Endothelial cell of umbilical vein (primary cell): ENCODE measurements at regions not wholly inside any gene's neighbourhood (a gene's known extent, or its start where the extent isn't known, plus 50 kb on each side); places are given as distances from the start of the nearest gene placed in this dataset.

ENCODE experiments used
- BruUV-seq: library from RNA; stranded (reverse); fragments of 400-500 nt; replicated peaks from 2 replicates; lab custom pipeline; 2021; lab: Mats Ljungman, UMichigan
- CTCF ChIA-PET: fragments of 300-600, 350-600 bp; sonication (Branson Sonifier 250); formaldehyde crosslinking; loops from one replicate; lab custom pipeline; 2021; ENCODE audit warnings: antibody characterized with exemption, inconsistent platforms; lab: Charles Lee
- POLR2A ChIA-PET: fragments of 300-600, 350-600 bp; sonication (Branson Sonifier 250); formaldehyde crosslinking; loops from one replicate; lab custom pipeline; 2021; ENCODE audit warnings: antibody characterized with exemption, inconsistent platforms; lab: Charles Lee
- DNase-seq: peaks from one replicate; pipeline ENCODE4 v3.0.0-alpha.2; 2011; ENCODE audit warnings: low read depth, low spot score
- FAIRE-seq: peaks from 2 replicates; lab custom pipeline; 2011; peaks lifted over from hg19 to GRCh38; lab: Jason Lieb, UNC
- H2AFZ ChIP-seq: 2 replicates; pipeline ENCODE4 v1.6.0; 2012; ENCODE audit warnings: low read depth, low read length, control low read depth, inconsistent platforms
- H3K27ac ChIP-seq: 2 replicates; pipeline ENCODE4 v1.5.1; 2011; ENCODE audit warnings: low read depth, mild to moderate bottlenecking, control low read depth, low read length, moderate library complexity; ENCODE audit not compliant: insufficient read depth
- H3K27me3 ChIP-seq, 2 experiments: 2 replicates each; pipeline versions ENCODE4 v1.6.0 to v1.6.1; 2011; ENCODE audit warnings: low read length in 2 of 2, mixed read lengths in 1 of 2; ENCODE audit not compliant: control insufficient read depth in 2 of 2, insufficient read depth in 2 of 2
- H3K36me3 ChIP-seq, 2 experiments: 2 replicates in 1 of 2; 3 replicates in 1 of 2; pipeline ENCODE4 v1.5.1; 2011; ENCODE audit warnings: low read length in 2 of 2, mild to moderate bottlenecking in 1 of 2, moderate library complexity in 1 of 2; ENCODE audit not compliant: control insufficient read depth in 2 of 2, insufficient read depth in 2 of 2; ENCODE audit errors: extremely low read depth in 1 of 2
- H3K4me1 ChIP-seq: 3 replicates; pipeline ENCODE4 v1.5.1; 2011; ENCODE audit warnings: mild to moderate bottlenecking, low read length; ENCODE audit not compliant: control insufficient read depth, insufficient read depth; ENCODE audit errors: extremely low read depth
- H3K4me2 ChIP-seq: 2 replicates; pipeline ENCODE4 v1.6.1; 2011; ENCODE audit warnings: low read length, control low read depth, mixed read lengths; ENCODE audit not compliant: insufficient read depth
- H3K4me3 ChIP-seq, 3 experiments: fragments of 200-600 bp in 1 of 3; sonication (generic), shearing (Covaris generic) in 1 of 3; replicated peaks in 1 of 3; 2 replicates each; pipeline ENCODE4 v1.5.1; 2011 to 2016; ENCODE audit warnings: control low read depth in 3 of 3, low read length in 3 of 3, mild to moderate bottlenecking in 2 of 3, inconsistent platforms in 1 of 3, low read depth in 1 of 3, moderate library complexity in 1 of 3; ENCODE audit not compliant: insufficient read depth in 1 of 3
- H3K79me2 ChIP-seq: 2 replicates; pipeline ENCODE4 v1.6.0; 2012; ENCODE audit warnings: low read length, inconsistent platforms; ENCODE audit not compliant: control insufficient read depth, insufficient read depth
- H3K9ac ChIP-seq: replicated peaks from 2 replicates; pipeline ENCODE3; 2011; ENCODE audit warnings: low read length, control low read depth; ENCODE audit not compliant: insufficient read depth; ENCODE audit errors: extremely low read depth
- H3K9me1 ChIP-seq: replicated peaks from 3 replicates; pipeline ENCODE4 v1.6.0; 2011; ENCODE audit warnings: mild to moderate bottlenecking, low read length; ENCODE audit not compliant: control insufficient read depth, insufficient read depth; ENCODE audit errors: extremely low read depth
- H3K9me3 ChIP-seq: replicated peaks from 2 replicates; pipeline ENCODE4 v1.5.1; 2012; ENCODE audit warnings: low read length, inconsistent platforms; ENCODE audit not compliant: control insufficient read depth, insufficient read depth
- H4K20me1 ChIP-seq: replicated peaks from 2 replicates; pipeline ENCODE3; 2011; ENCODE audit warnings: mild to moderate bottlenecking, low read length; ENCODE audit not compliant: control insufficient read depth, insufficient read depth; ENCODE audit errors: extremely low read depth
- CTCF ChIP-seq, 2 donors: IDR thresholded peaks; 1 replicate in 1 of 2; 2 replicates in 1 of 2; pipeline ENCODE4 v1.5.1; 2011; ENCODE audit warnings: low read length in 2 of 2, mild to moderate bottlenecking in 2 of 2, moderate library complexity in 2 of 2, control low read depth in 1 of 2, inconsistent platforms in 1 of 2, low read depth in 1 of 2; ENCODE audit not compliant: insufficient read depth in 1 of 2; ENCODE audit errors: extremely low read depth in 1 of 2
- EZH2 ChIP-seq: IDR thresholded peaks from 2 replicates; pipeline ENCODE4 v1.6.1; 2012; ENCODE audit warnings: borderline replicate concordance, low read depth, mild to moderate bottlenecking, moderate library complexity, low read length, inconsistent platforms; ENCODE audit not compliant: severe bottlenecking
- FOS ChIP-seq: IDR thresholded peaks from 2 replicates; pipeline ENCODE4 v1.6.1; 2011; ENCODE audit warnings: mild to moderate bottlenecking, low read length, moderate library complexity, borderline replicate concordance; ENCODE audit not compliant: insufficient read depth
- GATA2 ChIP-seq: IDR thresholded peaks from 2 replicates; pipeline ENCODE4 v1.7.0; 2011; ENCODE audit warnings: low read depth, mild to moderate bottlenecking, moderate library complexity, mixed read lengths, low read length; ENCODE audit not compliant: insufficient read length, insufficient read depth
- JUN ChIP-seq: IDR thresholded peaks from 2 replicates; pipeline ENCODE4 v1.6.1; 2011; ENCODE audit warnings: borderline replicate concordance, low read depth; ENCODE audit not compliant: insufficient read length, insufficient read depth
- MYC ChIP-seq: IDR thresholded peaks from one replicate; pipeline ENCODE4 v1.6.1; 2011; ENCODE audit warnings: mild to moderate bottlenecking, low read depth, low read length
- POLR2A ChIP-seq: IDR thresholded peaks from 2 replicates; pipeline ENCODE4 v1.6.1; 2012; ENCODE audit warnings: low read depth, mild to moderate bottlenecking, control low read depth, low read length
- POLR2AphosphoS5 ChIP-seq: IDR thresholded peaks from 2 replicates; pipeline ENCODE4 v1.6.1; 2012; ENCODE audit warnings: low read depth, mild to moderate bottlenecking, control low read depth, low read length, moderate library complexity; ENCODE audit not compliant: insufficient read depth
- dilution Hi-C: fragments of 300-500 bp; cut with MboI; formaldehyde crosslinking; loops from one replicate; pipeline ENCODE4 v1.15.0; 2019; ENCODE audit warnings: low sequenced_read_pairs; ENCODE audit not compliant: extremely low pct_ligation_motif_present
- intact Hi-C: fragments of 100-400 bp; cut with micrococcal nuclease; formaldehyde crosslinking; loops from one replicate; pipeline ENCODE4 v1.10.0; 2022
- TF ChIP-seq, protein P1 (sequence below): IDR thresholded peaks from 2 replicates; pipeline ENCODE4 v1.6.1; 2011; ENCODE audit not compliant: insufficient read depth, insufficient read length

DNA sequence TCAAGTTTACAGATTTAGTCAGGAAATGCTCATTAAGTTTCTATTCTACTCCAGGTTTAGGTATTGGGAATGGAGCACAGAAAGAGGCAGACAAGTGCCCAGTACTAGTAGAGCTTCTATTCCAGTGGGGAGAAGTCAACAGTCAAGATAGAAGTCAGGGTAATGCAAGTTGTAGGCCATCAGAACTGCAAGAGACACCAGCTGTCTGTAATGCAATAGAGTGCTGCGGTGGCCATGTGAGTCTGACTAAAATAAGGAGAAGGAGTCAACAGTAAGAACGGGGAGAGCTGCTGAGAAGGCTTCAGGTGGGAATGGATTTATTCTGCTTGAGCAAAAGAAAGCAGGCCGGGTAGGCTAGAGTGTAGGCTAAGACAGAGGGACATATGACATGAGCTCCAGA is 515.0 kb downstream of the QKI start:
- FAIRE-seq (no peak), DNase-seq (no peak)
- H2AFZ ChIP-seq: no peak overlapping the region
- H3K4me2 ChIP-seq: no peak overlapping the region
- H4K20me1 ChIP-seq: no peaks in the 10 kb centered on the region
- POLR2A ChIA-PET: no interaction called here
- dilution Hi-C loops: no loop called here
- intact Hi-C loops: no loop called here
- H3K36me3 ChIP-seq: no peaks in the 10 kb centered on the region
- H3K9me3 ChIP-seq: no peaks in the 10 kb centered on the region
- no peaks in the 10 kb centered on the region for H3K79me2 ChIP-seq
- no TSS peak for BruUV-seq
- H3K27me3 ChIP-seq: no peaks in the 10 kb centered on the region
- H3K9ac ChIP-seq: no peak overlapping the region
- no peak overlapping the region for H3K27ac ChIP-seq
- no peaks in the 10 kb centered on the region for H3K9me1 ChIP-seq
- CTCF ChIA-PET: no interaction called here
- peaks cover 3% of the 10 kb centered on the region for H3K4me1 ChIP-seq
- no peak overlapping the region for H3K4me3 ChIP-seq
- no peak for TF ChIP-seq FOS
- no peak for TF ChIP-seq POLR2A
- TF ChIP-seq JUN: no peak
- no peak for TF ChIP-seq MYC
- no peak for TF ChIP-seq CTCF (IDR thresholded peaks at IDR 0.05; ENCODE audit: extremely low read depth in 1 of 2, insufficient read depth in 1 of 2, low read depth in 1 of 2, low read length in 2 of 2)
- no peak for TF ChIP-seq EZH2
- no peak for TF ChIP-seq GATA2
- TF ChIP-seq, protein P1, sequence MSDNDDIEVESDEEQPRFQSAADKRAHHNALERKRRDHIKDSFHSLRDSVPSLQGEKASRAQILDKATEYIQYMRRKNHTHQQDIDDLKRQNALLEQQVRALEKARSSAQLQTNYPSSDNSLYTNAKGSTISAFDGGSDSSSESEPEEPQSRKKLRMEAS: no peak
- no peak for TF ChIP-seq POLR2AphosphoS5
